Stimulated activated CD8-positive, alpha-beta memory T cell treated with anti-CD3 and anti-CD28 coated beads, Interleukin-15, amount 100 ng/mL, for 1 hour (primary cell): ENCODE measurements at regions not wholly inside any gene's neighbourhood (a gene's known extent, or its start where the extent isn't known, plus 50 kb on each side); places are given as distances from the start of the nearest gene placed in this dataset.
"Not testable (repeated sequence)": the region's sequence is repeated elsewhere in the genome, so short reads cannot be mapped to it uniquely, and the experiment has no call there.

ENCODE experiments used
- DNase-seq: peaks from one replicate; pipeline ENCODE4 v3.0.0-alpha.2; 2020; ENCODE audit warnings: low read depth

DNA sequence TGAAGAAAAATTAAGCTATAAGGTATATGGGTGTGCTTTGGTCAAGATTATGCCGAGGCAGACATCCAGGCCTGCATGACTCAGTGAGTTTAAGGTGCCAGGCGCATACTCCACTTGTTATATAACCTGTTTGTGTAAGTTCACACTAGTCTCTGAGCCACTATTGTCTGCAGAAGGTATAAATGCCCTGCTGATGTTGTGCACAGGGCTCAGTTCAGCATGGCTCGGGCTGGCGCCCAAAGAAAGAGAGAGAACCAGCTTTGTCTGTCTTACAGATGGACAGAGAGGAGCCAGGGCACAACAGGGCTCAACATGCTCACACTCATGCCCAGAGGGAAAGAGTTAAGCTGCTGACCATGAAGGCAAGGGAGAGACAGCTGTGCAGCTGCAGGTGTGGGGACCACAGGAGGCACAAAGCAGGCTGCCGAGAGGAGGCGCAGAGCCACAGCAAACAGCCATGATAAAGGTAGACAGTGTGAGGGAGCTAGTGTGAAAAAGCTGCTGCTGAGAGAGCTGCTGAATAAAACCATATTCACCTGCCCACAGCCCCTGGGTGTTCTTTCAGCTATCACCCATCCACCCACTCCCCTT lies 1587.6 kb upstream of the C9orf72 start:
- DNase-seq: no peak

DNA sequence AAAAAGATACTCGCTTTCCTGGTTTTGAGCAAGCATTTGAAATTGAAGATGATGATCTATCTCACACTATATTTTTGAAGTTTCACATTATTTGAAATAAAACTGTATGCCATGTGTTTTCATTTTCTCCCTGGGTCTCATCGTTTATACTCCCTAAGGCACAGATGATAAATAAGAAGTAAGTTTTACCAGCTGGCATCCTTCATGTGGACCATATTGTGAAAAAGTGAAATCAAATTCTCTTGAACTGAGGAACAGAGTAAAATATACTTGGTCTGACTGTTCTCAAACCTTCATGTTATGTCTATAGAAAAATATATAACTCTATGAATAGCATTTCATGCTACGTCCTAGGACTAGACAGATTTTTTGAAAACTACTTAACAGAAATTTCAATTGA lies 1600.9 kb upstream of the C9orf72 start:
- no peak for DNase-seq

DNA sequence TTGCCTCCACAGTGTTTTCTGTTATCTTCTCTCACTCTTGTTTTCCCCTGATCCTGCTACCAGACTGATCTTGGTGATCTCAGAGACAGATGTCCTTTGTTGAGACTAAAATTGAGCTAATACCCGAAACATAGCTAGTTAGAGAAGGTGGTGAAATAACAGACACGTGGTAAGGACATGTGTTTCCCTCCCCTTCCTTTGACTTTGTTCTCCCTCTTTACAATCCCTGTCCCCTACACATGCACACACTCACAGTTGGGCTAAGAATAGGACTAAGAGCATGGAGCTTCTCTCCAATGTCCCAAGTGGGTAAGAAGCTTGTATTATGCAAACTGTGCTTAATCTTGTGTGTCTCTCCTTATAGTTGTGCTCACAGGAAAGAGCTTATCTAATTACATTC lies 1603.0 kb upstream of the C9orf72 start:
- DNase-seq: no peak

DNA sequence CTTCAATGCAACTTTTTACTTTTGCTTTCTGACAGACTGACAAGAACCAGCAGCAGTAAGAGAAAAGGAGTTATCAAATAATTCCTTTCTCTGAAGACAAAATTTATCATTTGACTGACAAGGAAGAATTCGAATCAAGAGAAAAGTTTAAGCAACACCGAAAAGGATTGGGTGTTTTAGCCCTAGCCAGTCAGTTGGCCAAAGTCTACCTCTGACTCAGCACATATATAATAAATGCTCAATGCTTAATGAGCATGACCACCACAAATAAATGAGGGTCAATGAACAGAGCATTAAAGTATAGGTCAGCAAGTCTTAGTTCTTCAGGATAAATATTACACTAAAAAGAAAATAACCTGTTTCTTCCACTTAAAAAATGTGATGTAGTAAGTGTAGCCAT lies 1603.5 kb upstream of the C9orf72 start:
- DNase-seq: no peak

DNA sequence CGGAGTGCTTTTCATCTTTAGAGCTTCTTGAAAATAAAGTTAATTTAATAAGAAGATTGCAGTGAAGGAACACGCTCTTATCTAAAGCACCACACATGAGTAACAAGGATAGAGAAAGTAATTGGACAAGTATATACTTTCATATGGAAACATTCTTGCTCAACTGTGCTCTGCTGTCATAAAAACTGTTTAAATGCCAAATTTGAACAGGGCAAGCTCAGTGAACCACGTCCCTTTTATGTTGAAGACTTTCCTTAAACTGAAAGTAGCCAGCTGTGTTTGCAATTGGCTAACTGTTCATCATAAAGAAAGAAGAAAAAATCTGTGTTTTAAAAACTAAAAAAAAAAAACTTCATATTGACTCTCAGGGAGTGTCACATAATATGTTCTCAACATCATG lies 1610.7 kb upstream of the C9orf72 start:
- DNase-seq: no peak

DNA sequence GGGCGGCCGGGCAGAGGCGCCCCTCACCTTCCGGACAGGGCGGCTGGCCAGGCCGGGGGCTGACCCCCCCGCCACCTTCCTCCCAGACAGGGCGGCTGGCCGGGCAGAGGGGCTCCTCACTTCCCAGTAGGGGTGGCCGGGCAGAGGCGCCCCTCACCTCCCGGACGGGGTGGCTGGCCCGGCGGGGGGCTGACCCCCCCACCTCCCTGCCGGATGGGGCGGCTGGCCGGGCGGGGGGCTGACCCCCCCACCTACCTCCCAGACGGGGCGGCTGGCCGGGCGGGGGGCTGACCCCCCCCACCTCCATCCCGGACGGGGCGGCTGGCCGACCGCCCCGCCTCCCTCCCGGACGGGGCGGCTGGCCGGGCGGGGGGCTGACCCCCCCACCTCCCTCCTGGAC lies 1615.5 kb upstream of the C9orf72 start:
- not testable (repeated sequence) for DNase-seq

DNA sequence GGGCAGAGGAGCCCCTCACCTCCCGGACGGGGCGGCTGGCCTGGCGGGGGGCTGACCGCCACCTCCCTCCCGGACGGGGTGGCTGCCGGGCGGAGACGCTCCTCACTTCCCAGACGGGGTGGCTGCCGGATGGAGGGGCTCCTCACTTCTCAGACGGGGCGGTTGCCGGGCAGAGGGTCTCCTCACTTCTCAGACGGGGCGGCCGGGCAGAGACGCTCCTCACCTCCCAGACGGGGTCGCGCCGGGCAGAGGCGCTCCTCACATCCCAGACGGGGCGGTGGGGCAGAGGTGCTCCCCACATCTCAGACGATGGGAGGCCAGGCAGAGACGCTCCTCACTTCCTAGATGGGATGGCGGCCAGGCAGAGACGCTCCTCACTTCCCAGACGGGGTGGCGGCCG lies 1615.9 kb upstream of the C9orf72 start:
- not testable (repeated sequence) for DNase-seq

DNA sequence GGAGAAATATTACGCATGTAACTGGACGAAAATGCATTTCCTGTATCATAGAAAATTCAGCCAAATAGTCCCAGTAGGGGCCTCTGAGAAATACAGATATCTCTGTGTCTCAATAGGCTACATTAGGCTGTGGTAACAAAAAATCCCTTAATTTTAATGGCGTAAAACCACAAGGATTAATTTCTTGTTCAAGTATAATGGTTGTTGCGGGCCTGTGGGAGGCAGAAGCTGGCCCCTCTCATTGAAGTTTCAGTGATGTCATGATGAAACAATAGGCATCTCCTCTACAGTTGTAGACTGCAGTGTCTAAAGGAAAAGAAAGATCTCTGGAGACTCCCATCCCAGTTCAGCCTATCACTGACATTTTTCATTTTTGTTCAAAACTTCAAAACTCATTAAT lies 1625.6 kb upstream of the C9orf72 start:
- DNase-seq: no peak

DNA sequence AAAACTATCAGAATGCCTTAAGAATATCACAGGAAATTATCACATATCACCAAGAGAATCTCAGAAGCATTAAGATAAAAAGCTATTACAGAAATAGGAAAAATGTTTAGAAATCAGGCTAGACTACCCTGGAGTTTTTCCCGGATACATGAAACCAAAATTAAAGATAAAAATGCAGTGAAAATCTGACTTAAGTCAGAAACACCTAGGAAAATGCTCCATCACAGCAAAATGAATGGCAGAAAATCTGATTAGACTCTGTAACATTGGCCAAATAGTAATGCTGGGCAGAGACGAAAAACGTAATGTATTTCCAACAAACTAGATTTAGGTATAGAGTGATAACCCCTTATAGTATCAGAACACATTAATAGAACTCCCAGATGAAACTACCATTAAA lies 1626.7 kb upstream of the C9orf72 start:
- DNase-seq: no peak

DNA sequence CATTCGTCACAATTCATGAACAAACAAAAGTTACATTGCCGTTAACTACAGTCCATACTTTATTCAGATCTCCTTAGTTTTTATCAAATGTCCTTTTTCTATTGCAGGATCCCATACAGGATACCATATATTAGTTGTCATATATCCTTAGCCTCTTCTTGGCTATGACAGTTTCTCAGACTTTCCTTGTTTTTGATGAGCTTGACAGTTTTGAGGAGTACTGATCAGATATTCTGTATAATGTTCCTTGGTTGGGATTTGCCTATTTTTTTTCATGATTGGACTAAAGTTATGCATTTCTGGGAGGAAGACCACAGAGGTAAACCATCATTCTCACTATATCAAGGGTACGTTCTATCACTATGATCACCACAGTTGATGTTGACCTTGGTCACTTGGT lies 1627.4 kb upstream of the C9orf72 start:
- DNase-seq: no peak

DNA sequence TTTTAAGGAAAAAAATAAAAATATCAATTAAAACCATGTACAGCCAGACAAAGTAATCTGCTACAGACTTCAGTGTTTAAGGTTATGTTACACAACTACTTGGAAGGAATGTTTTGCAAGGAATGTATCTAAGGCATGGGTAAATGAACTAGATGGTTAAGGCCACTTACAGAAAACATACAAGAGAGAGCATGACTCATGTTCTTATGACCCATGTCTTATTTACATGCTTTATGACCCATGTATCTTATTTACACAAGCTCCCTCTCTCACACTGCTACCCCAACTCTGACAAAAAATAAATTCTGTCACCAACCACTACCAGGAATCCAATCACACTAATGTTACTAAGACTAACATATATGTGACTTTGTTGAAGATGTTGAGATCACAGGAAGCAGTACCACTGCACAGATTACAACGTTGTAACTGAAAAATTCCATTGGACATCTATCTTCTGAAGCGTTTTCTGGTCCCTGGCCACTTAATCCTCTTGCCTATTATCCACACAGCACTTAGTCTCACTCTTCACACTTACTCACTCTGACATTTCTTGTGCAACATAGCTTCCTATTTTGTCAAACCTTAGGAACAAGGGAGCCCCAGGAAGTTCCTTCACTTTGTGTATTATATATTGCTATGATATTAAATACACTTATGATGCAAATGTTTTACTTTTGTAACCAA lies 1630.1 kb upstream of the C9orf72 start:
- DNase-seq: no peak

DNA sequence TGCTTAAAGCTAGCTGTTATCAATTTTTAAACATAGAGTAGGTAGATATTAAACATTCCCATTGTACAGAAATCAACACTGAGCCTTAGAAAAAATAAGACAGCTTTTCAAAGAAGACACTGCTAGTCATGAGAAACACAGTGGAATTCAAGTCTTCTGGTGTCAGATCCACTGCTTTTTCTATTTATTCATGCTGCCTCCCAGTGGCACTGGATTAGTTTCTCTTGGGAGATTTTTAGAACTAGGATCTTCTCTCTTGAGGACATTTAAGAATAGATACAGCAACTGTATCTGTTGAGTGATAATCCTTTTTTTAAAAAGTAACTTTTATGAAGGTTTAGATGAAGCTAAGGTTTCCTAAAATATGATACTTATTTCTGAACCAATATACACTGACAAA lies 1635.4 kb upstream of the C9orf72 start:
- no peak for DNase-seq

DNA sequence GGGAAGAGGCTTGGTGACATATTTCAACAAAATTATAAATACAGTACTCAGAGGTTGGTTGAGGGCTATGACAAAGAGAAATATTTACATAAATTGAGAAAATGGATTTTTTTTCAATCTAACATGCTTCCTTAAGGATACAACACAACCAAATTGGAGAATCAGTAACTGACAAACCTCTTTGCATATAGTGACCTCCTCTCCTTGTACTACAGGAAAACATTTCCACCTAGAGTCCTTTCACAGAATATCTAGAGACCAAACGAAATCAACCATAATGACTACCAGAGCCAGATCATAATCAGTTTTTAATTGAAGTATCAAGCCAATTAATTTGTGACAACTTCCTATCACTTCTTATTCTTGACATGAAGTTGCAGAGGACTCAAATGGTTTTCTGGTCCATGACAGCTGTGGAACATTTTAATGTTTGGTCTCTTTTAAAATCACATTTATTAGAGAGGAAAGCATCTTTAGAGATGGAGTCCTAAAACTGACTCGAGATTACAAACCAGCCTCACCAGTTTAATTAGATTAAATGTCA lies 1636.5 kb upstream of the C9orf72 start:
- DNase-seq: no peak

DNA sequence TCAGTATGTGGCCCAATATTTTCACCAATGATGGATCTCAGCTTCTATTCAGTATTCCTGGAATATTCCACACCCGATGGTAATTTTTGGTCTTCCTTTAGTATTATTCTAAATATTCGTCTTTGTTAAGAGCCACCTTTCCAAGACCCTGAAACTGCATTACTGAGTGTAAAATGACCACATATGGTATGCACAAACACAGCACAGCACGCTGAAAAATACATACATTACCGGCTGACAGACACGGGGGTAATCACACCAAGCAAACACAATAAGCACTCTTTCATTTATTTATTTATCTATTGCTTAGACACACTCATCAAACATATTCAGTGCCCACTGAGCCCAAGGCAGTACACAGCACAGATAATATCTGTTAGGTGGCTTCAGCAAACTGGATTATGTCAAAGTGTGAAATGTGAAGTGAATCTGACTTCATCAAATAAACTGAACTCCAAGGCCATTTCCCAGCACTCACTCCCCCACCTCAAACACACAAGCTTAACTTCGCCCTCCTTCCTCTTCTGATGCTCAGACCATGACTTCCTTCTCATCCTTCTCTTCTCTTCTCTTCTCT lies 1637.8 kb upstream of the C9orf72 start:
- no peak for DNase-seq

DNA sequence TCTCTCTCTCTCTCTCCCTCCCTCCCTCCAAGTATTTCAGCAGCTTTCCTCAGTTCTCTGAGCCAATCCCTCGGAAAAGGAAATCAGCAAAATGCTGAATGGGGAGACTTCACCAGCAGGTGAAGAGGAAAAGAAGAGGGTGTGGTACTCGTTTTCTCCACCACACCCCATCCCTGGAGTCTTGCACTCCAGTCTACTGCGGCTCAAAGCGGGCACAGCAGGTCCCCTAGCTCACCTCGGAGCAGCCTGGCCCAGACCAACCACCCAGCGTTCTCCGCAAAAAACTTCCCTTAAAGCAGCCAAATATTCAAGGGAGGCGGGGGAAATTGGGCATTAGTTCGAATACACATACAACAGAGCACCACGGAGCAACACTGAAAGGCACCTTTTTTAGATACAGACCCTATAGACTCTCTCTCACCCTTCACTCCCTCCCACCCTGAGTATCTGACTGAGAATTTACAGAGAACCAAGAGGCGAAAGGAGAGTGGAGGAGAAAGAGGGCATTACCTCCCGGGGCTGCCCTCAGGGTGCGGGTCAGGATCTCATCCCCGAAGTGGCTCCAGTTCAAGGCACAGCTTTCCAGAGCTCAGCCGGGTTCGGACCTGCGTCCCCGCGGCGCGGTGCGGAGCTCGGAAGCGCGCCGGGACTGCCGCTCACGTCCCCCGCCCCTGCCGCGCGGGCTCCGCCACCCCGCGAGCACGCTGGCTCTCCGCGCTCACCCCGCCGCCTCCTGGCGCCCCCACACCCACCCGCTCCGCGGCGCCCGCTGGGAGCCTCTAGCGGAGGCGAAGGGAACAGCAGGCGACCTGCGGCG lies 1638.5 kb upstream of the C9orf72 start:
- no peak for DNase-seq

DNA sequence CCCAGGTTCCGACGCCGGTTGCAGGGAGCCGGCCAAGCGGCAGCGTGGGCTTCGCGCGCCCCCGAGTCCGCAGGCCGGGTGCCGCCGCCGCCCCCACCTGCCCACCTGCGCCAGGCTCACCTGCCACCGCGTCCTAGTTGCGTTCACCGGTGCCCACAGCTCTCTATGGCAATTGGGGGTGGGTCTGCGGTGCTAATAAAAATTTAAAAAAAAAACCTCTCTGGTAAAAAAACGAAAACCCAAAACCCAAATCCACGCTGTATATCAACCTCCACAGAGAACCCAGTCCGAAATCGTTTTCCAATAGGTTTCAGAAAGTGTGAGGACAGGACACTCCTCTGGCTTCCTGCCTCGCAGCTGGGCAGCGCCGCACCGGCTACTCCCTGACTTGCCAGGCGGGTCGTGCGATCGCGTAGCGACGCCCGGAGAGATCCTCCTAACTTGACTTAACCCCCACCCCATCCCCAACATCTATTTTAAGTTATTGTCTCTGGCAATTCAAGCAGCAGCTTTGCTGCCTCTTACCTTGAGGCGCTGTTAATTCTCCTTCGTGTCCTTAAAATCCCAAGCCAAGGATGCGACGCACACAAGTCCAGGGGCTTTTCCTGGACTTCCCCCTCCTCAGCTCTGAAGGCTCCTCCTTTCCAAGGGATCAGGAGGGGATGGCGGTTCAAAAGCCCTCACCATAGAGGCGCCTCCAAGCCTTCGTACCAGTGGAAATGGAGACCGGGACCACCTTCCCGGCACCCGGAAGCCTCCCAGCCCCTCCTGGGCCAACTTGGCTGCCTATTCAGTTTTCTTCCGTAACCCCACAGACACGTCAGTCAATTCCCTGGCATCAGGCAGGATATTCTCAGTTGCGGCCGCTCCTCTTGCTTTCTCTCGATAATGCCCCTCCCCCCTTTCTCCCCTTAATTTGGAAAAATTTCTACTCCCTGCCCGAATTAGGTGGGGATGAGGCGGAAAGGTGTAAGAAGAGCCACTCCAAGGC lies 1639.4 kb upstream of the C9orf72 start:
- no peak for DNase-seq

DNA sequence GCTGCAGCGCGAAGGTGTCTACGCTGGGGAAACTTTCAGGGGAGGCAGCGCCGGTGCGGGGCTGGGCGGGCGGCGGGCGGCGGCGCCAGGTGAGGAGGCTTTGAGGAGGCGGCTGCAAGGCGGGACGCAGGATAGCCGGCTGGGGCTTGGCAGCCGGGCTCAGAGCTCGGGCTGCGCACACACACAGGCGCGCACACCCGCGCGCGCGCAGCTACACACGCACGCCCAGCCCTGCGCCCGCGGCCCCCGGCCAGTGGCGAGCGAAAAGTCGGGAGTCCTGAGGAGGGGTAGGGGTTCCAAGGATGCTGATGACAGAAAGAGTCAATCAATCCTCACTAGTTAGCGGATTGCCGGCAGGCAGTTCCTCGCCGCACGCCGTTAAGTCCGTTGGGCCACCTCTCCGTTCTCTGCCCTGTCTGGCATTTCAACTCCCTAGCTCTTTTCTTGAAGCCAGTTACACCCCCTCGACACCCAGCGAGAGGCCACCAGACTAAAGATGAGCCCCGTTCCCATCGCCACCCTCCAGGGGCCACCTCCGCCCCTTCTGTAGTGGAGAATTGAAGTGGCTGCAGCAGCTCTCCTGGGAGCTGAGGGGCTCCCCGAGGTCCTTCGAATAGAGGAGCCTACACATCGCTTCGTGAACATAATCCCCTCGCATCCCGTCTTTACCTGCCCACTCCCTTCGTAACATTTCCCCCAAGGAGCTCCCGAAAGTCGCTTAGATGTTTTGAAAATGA lies 1640.3 kb upstream of the C9orf72 start, which contains the start of gene LINGO2:
Gene LINGO2, minus strand, starts transcription at position 185 of the 737 bp plus-strand sequence.
- DNase-seq: no peak

DNA sequence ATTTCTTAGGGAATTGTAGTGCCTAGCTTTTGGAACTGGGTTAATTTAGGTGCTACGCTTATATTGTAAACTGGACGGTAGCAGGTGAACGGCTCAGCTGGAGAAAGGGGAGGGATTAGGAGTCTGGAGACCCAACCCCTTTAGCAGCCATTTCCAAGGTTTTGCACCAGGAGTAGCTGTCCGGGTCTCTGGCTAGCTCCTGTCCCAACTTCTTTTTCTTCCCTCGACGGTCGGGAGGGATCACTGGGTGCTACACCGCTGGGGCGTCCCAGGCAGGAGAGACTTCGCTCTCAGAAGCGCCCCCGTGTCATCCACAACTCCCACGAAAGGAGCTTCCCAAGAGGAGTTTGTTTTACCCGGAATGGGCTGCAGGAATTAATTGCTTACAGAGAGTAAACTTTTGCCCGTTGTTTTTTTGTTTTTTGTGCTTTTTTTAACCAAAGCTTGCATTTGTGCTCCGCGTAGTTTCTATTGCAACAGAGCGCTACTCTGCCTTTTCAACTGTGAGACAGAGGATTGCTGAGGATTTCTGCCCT lies 1640.9 kb upstream of the C9orf72 start:
- no peak for DNase-seq

DNA sequence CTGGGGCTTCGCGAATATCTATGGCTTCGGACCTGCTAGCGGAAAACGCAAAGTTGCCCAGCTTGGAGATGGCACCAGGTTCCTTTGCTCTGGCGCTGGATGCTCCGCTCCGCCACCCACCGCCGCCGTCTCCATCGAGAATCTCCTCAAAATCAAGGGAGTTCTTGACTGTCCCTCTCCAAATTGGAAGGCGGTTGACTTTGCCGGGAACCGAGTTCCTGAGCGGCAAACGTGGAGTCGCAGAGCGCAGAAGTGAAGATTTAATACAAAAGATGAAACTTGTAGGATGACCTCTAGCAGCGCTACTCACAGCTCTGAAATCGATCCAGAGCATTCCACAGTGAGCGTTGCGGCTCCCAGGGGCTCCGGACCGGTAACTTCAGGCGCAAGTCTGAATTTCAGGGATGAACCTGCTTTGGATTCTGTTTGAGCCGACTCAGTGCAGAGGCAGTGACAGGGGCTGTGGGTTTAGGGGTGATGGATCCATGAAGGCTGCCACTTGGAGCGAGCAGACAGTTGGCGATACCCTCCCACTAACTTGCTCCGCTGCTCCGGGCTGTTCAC lies 1641.5 kb upstream of the C9orf72 start:
- no peak for DNase-seq

DNA sequence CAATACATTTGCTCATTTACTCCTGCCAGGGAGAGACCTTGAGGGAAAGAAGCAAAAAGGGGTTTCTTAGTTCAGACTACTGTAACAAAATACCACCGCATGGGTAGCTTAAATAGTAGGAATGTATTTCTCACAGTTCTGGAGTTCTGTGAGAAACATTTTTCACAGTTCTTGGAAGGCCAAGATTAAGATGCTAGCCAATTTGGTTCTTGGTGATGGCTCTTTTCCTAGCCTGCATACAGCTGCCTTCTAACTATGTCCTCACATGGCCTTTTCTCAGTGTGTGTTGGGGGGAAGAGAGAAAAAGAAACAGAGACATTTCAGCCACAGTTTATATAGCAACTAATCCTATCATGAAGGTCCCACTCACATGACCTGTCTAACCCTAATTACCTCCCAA lies 1644.7 kb upstream of the C9orf72 start:
- DNase-seq: no peak
